Lower leg skin (tissue), 3 donors: ENCODE measurements at regions not wholly inside any gene's neighbourhood (a gene's known extent, or its start where the extent isn't known, plus 50 kb on each side); places are given as distances from the start of the nearest gene placed in this dataset.

Source experiments
- POLR2A ChIP-seq, 2 donors: fragments of 450-650 bp; IDR thresholded peaks; one replicate each; pipeline ENCODE4 v1.6.1; 2016 to 2017; ENCODE audit warnings: antibody characterized with exemption in 2 of 2, mild to moderate bottlenecking in 1 of 2, moderate library complexity in 1 of 2
- TF ChIP-seq, protein P1 (sequence below), 3 donors: fragments of 450-650 bp; IDR thresholded peaks; one replicate each; pipeline ENCODE4 v1.5.1; 2016; ENCODE audit warnings: antibody characterized with exemption in 3 of 3, mild to moderate bottlenecking in 3 of 3, moderate library complexity in 2 of 3

DNA sequence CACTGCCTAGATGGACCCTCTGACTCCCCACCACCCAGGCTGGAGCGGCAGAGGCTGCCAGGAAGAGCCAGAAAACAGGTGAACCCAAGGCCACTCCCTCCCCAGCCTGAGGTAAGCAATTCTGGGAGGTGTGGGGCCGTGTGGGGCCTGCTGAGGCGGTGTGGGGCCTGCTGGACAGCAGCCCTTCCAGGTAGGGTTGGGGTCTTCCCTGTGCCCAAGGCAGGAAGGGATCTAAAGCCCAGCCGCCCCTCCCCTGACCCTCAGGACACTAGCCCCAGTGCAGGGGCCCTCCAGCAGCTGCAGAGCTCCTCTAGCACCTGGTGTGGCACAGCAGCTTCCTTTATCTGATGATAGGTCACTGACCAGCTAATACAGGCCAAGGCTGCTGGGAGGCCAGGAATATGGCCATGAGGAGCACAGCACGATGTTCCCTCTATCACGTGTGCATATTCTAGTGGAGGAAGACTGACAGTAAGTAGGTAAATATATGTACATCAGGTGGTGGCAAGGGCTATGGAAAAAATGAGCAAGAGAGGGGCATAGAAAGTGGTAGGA lies 86.9 kb downstream of the IER5 start:
- TF ChIP-seq, protein P1, sequence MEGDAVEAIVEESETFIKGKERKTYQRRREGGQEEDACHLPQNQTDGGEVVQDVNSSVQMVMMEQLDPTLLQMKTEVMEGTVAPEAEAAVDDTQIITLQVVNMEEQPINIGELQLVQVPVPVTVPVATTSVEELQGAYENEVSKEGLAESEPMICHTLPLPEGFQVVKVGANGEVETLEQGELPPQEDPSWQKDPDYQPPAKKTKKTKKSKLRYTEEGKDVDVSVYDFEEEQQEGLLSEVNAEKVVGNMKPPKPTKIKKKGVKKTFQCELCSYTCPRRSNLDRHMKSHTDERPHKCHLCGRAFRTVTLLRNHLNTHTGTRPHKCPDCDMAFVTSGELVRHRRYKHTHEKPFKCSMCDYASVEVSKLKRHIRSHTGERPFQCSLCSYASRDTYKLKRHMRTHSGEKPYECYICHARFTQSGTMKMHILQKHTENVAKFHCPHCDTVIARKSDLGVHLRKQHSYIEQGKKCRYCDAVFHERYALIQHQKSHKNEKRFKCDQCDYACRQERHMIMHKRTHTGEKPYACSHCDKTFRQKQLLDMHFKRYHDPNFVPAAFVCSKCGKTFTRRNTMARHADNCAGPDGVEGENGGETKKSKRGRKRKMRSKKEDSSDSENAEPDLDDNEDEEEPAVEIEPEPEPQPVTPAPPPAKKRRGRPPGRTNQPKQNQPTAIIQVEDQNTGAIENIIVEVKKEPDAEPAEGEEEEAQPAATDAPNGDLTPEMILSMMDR (IDR thresholded peaks at IDR 0.05): no peak
- TF ChIP-seq POLR2A (IDR thresholded peaks at IDR 0.05): no peak
